Suprapubic skin (tissue), 4 donors: ENCODE measurements at regions not wholly inside any gene's neighbourhood (a gene's known extent, or its start where the extent isn't known, plus 50 kb on each side); places are given as distances from the start of the nearest gene placed in this dataset.

Experiments used
- POLR2A ChIP-seq, 2 donors: fragments of 450-650 bp; IDR thresholded peaks; one replicate each; pipeline ENCODE4 v1.6.1; 2017; ENCODE audit warnings: antibody characterized with exemption in 2 of 2, mild to moderate bottlenecking in 2 of 2, moderate library complexity in 2 of 2
- POLR2AphosphoS5 ChIP-seq, 3 donors: sonication (generic); formaldehyde crosslinking; IDR thresholded peaks; one replicate each; pipeline ENCODE4 v1.6.1; 2017; ENCODE audit warnings: antibody characterized with exemption in 3 of 3
- TF ChIP-seq, protein P1 (sequence below), 2 donors: fragments of 200-600 bp in 1 of 2; fragments of 450-650 bp in 1 of 2; sonication (generic) in 1 of 2; IDR thresholded peaks; one replicate each; pipeline ENCODE4 v1.5.1; 2016 to 2019; ENCODE audit warnings: antibody characterized with exemption in 2 of 2, mild to moderate bottlenecking in 1 of 2, moderate library complexity in 1 of 2

DNA sequence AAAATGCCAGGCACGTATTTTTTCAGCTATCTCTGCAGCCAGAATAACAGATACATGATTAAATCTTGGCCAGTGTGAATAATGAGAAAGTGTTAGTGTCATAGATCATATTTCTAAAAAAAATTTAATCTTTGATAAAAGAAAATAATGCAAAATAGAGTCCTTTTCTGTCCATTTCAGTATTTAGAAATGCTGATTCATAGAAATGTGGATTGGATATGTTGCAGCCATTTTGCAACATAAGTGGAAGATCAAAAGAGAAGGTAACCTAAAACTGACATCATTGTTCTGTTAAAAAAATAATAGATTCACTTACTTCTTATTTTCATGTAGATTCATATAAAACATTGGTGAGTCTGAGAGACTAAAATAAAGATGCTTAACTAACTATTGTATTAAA, 1010.3 kb downstream of the LRFN5 start:
- no peak for TF ChIP-seq POLR2A (IDR thresholded peaks at IDR 0.05)
- TF ChIP-seq, protein P1, sequence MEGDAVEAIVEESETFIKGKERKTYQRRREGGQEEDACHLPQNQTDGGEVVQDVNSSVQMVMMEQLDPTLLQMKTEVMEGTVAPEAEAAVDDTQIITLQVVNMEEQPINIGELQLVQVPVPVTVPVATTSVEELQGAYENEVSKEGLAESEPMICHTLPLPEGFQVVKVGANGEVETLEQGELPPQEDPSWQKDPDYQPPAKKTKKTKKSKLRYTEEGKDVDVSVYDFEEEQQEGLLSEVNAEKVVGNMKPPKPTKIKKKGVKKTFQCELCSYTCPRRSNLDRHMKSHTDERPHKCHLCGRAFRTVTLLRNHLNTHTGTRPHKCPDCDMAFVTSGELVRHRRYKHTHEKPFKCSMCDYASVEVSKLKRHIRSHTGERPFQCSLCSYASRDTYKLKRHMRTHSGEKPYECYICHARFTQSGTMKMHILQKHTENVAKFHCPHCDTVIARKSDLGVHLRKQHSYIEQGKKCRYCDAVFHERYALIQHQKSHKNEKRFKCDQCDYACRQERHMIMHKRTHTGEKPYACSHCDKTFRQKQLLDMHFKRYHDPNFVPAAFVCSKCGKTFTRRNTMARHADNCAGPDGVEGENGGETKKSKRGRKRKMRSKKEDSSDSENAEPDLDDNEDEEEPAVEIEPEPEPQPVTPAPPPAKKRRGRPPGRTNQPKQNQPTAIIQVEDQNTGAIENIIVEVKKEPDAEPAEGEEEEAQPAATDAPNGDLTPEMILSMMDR (IDR thresholded peaks at IDR 0.05), result no peak
- no peak for TF ChIP-seq POLR2AphosphoS5 (IDR thresholded peaks at IDR 0.05)
